MM.1S (cell line): ENCODE measurements at regions not wholly inside any gene's neighbourhood (a gene's known extent, or its start where the extent isn't known, plus 50 kb on each side); places are given as distances from the start of the nearest gene placed in this dataset.

Experiments used
- CTCF ChIP-seq: fragments of 300-600 bp; sonication (generic); IDR thresholded peaks from 2 replicates; pipeline ENCODE4 v1.5.1; 2016; ENCODE audit warnings: antibody characterized with exemption, low read length, mixed read lengths
- EZH2 ChIP-seq: fragments of 300-600 bp; sonication (generic); optimal IDR thresholded peaks from 2 replicates; pipeline ENCODE3; 2017; ENCODE audit warnings: low read depth, mild to moderate bottlenecking, antibody characterized with exemption, low read length, mixed read lengths
- EZH2phosphoT487 ChIP-seq: fragments of 300-600 bp; sonication (generic); IDR thresholded peaks from 2 replicates; pipeline ENCODE4 v1.6.1; 2018; ENCODE audit warnings: antibody characterized with exemption, low read length

GRCh38 chr3:22419261-22419660 lies 668.3 kb upstream of the ZNF385D start:
- no peak for TF ChIP-seq CTCF
- no peak for TF ChIP-seq EZH2phosphoT487
- TF ChIP-seq EZH2: no peak
